Gastrocnemius medialis (tissue), 4 donors: ENCODE measurements at regions not wholly inside any gene's neighbourhood (a gene's known extent, or its start where the extent isn't known, plus 50 kb on each side); places are given as distances from the start of the nearest gene placed in this dataset.

Source experiments
- ATAC-seq, 2 donors: fragments of 150-250 bp; one replicate each; pipeline ENCODE4 v1.9.1; 2016
- DNase-seq, 2 donors: peaks; one replicate each; pipeline ENCODE4 v3.0.0-alpha.2; 2019
- H3K27ac ChIP-seq, 4 donors: fragments of 200-600 bp; sonication (generic); 1 replicate in 1 of 4; 2 replicates in 3 of 4; pipeline ENCODE4 v1.5.1; 2016 to 2018; ENCODE audit warnings: mild to moderate bottlenecking in 2 of 4, moderate library complexity in 1 of 4
- H3K27me3 ChIP-seq, 3 donors: fragments of 200-600 bp; sonication (generic) in 2 of 3; 1 replicate in 1 of 3; 2 replicates in 2 of 3; pipeline versions ENCODE4 v1.5.1 to v1.6.0; 2016 to 2019; ENCODE audit warnings: mild to moderate bottlenecking in 1 of 3, moderate library complexity in 1 of 3
- H3K36me3 ChIP-seq, 2 donors: fragments of 200-600 bp; sonication (generic) in 1 of 2; one replicate each; pipeline ENCODE4 v1.5.1; 2017 to 2018
- H3K4me1 ChIP-seq, 2 donors: fragments of 200-600 bp; sonication (generic) in 1 of 2; one replicate each; pipeline ENCODE4 v1.5.1; 2016 to 2017; ENCODE audit warnings: mild to moderate bottlenecking in 2 of 2
- H3K4me3 ChIP-seq, 4 donors: fragments of 200-600 bp; sonication (generic) in 3 of 4; 1 replicate in 1 of 4; 2 replicates in 3 of 4; pipeline ENCODE4 v1.5.1; 2016 to 2019; ENCODE audit warnings: mild to moderate bottlenecking in 2 of 4
- H3K9me3 ChIP-seq, 3 donors: fragments of 200-600 bp; sonication (generic) in 2 of 3; 1 replicate in 1 of 3; 2 replicates in 2 of 3; pipeline ENCODE4 v1.5.1; 2016 to 2019
- POLR2A ChIP-seq, 2 donors: fragments of 450-650 bp; IDR thresholded peaks; one replicate each; pipeline ENCODE4 v1.6.1; 2017; ENCODE audit warnings: antibody characterized with exemption in 2 of 2, mild to moderate bottlenecking in 2 of 2, moderate library complexity in 2 of 2
- in situ Hi-C, 4 donors: fragments of 200-750 bp; cut with MboI; loops; one replicate each; pipeline versions ENCODE4 v1.15.0 to v1.8.0; 2017; ENCODE audit warnings: low sequenced_read_pairs in 4 of 4
- intact Hi-C: fragments of 100-400 bp; cut with DNase I; formaldehyde crosslinking; loops from one replicate; pipeline ENCODE4 v1.15.1; 2023; ENCODE audit warnings: low total_unique reads
- TF ChIP-seq, protein P1 (sequence below), 5 experiments: fragments of 450-650 bp in 3 of 5; fragments of 200-600 bp in 2 of 5; sonication (generic) in 2 of 5; IDR thresholded peaks in 4 of 5; conservative IDR thresholded peaks in 1 of 5; 1 replicate in 4 of 5; 2 replicates in 1 of 5; pipeline ENCODE4 v1.5.1; 2016 to 2019; ENCODE audit warnings: antibody characterized with exemption in 5 of 5, mild to moderate bottlenecking in 3 of 5, moderate library complexity in 3 of 5

DNA sequence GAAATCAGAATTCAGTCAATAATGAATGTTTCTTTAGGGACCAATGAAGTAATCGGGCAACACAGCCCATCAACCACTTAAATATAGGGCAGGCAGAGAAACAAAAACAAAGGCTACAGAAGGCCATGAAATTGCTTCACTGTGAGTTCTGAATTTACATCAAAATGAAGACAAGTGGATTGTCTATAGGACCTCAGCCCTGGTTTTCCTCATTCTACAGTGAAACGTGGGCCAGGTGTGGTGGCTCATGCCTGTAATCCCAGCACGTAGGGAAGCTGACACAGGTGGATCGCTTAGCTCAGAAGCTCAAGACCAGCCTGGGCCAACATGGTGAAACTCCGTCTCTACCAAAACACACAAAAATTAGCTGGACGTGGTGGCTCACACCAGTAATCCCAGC lies 416.0 kb downstream of the KLF12 start:
- intact Hi-C loops: no loop called here
- ATAC-seq: no peak
- in situ Hi-C loops: loop anchor here (25.0 kb wide), 2 partner anchors 656 to 906 kb away; partner anchors contain the start of gene KLF5 (in 2 of the 4)
- Histone ChIP-seq H3K4me3 (no peak overlapping the region), H3K9me3 (no peaks in the 10 kb centered on the region), H3K4me1 (peaks cover 0 to 5% of the 10 kb centered on the region in 2 donors), H3K36me3 (peaks cover 0 to 14% of the 10 kb centered on the region in 2 donors), H3K27ac (no peak overlapping the region), H3K27me3 (no peaks in the 10 kb centered on the region)
- no peak for TF ChIP-seq POLR2A (IDR thresholded peaks at IDR 0.05)
- TF ChIP-seq, protein P1, sequence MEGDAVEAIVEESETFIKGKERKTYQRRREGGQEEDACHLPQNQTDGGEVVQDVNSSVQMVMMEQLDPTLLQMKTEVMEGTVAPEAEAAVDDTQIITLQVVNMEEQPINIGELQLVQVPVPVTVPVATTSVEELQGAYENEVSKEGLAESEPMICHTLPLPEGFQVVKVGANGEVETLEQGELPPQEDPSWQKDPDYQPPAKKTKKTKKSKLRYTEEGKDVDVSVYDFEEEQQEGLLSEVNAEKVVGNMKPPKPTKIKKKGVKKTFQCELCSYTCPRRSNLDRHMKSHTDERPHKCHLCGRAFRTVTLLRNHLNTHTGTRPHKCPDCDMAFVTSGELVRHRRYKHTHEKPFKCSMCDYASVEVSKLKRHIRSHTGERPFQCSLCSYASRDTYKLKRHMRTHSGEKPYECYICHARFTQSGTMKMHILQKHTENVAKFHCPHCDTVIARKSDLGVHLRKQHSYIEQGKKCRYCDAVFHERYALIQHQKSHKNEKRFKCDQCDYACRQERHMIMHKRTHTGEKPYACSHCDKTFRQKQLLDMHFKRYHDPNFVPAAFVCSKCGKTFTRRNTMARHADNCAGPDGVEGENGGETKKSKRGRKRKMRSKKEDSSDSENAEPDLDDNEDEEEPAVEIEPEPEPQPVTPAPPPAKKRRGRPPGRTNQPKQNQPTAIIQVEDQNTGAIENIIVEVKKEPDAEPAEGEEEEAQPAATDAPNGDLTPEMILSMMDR (IDR thresholded peaks at IDR 0.05 in 4 of 5, conservative IDR thresholded peaks at IDR 0.05 in 1 of 5): no peak
- DNase-seq: no peak

DNA sequence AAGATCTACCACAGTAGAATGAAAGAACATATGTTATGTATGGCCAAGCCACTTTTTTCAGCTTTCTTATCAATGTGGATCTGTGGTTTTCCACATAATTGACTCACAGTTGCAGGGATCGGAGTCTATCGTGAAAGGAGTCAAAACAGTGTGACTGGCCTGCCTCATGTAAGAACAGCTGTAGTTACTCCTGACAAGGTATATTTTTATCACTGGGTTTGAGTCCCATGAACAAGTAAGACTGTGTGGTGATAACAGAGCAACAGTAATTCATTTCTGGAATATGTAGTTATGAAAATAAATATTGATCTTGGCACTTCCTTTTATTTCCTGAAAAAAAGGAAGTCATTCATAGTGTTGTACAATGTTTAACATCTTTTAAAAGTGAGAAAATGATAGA lies 416.6 kb downstream of the KLF12 start:
- DNase-seq (no peak), ATAC-seq (no peak)
- intact Hi-C loops (no loop called here), in situ Hi-C loops (loop anchor here (25.0 kb wide), 2 partner anchors 655 to 905 kb away; partner anchors contain the start of gene KLF5 (in 2 of the 4))
- no peak overlapping the region for H3K27ac ChIP-seq
- no peaks in the 10 kb centered on the region for H3K9me3 ChIP-seq
- H3K36me3 ChIP-seq: peaks cover 0 to 14% of the 10 kb centered on the region in 2 donors
- peaks cover 0 to 5% of the 10 kb centered on the region in 2 donors for H3K4me1 ChIP-seq
- no peak overlapping the region for H3K4me3 ChIP-seq
- TF ChIP-seq POLR2A (IDR thresholded peaks at IDR 0.05): no peak
- TF ChIP-seq, protein P1 (IDR thresholded peaks at IDR 0.05 in 4 of 5, conservative IDR thresholded peaks at IDR 0.05 in 1 of 5): no peak
- no peaks in the 10 kb centered on the region for H3K27me3 ChIP-seq

DNA sequence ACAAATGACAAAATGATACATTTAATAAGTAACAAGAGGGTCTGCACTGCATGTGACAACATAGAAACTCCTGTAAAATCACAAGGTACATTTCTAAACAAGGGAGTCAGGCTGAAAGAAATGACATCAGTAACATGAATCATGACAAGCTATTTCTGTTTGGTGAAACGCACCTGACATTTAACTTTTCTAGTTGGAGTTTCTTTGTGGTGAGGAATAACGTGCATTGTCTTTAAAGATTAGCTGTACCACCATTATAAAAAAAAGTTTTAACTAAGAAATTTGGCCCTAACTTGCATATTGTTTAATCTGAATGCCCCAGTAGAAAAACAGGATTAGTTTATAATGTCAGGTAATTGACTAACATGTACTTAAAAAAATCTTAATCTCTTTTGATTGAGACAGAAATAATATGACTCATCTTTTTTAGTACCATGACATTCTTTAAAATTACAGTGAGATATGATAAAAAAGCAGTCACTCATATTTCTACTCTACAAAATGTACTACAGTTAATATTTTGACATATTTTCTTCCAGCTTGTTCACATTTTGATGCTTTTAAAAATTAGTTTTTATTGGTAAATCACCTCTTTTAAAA lies 418.2 kb downstream of the KLF12 start:
- intact Hi-C loops: no loop called here
- no peak for TF ChIP-seq POLR2A (IDR thresholded peaks at IDR 0.05)
- TF ChIP-seq, protein P1 (IDR thresholded peaks at IDR 0.05 in 4 of 5, conservative IDR thresholded peaks at IDR 0.05 in 1 of 5): no peak
- no peak overlapping the region for H3K27ac ChIP-seq
- H3K27me3 ChIP-seq: no peaks in the 10 kb centered on the region
- H3K36me3 ChIP-seq: peaks cover 0 to 14% of the 10 kb centered on the region in 2 donors
- DNase-seq (no peak), ATAC-seq (no peak)
- no peaks in the 10 kb centered on the region for H3K9me3 ChIP-seq
- no peak overlapping the region for H3K4me3 ChIP-seq
- H3K4me1 ChIP-seq: peaks cover 0 to 5% of the 10 kb centered on the region in 2 donors
- in situ Hi-C loops: loop anchor here (25.0 kb wide), 2 partner anchors 654 to 904 kb away; partner anchors contain the start of gene KLF5 (in 2 of the 4)

DNA sequence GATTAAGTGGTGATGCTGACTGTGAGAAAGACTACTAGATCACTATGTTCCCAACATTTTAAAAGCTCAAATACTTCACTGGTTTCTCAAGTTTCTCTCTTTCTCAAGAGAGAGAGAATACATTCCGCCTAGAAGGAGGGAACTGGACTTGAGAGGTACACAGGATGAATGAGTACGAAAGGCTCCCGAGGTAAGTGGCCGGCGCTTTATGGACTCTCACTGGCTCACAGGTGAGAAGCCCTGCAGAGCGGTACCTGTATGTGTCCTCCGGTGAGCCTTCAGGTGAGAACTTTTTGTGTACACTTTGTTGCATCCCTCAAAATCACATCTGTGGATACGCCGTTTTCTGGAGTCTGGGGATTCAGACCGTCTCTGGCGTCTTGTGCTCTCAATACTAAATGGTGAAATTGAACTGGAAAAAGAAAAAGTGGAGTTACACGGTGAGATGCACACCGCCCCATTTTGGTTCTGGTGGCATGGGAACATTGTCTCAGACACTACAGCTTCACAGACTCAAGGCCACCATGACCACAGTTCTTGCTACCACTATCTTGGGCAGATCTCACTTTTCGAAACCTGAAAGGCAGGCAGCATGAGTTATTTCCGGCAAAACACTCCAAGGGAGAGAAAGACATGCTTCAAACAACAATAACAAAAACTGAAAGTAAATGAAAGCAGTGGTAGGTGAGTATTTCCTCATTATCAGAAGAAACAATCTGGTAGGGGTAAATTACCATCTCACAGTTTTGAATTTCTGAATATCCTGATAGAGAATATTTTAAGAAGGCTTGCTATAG lies 418.9 kb downstream of the KLF12 start:
- intact Hi-C loops: no loop called here

More for the DNA sequence above, 418.9 kb downstream of the KLF12 start:
- Histone ChIP-seq H3K36me3 (peaks cover 0 to 14% of the 10 kb centered on the region in 2 donors), H3K4me3 (no peak overlapping the region), H3K4me1 (peaks cover 0 to 5% of the 10 kb centered on the region in 2 donors), H3K9me3 (no peaks in the 10 kb centered on the region), H3K27me3 (no peaks in the 10 kb centered on the region), H3K27ac (no peak overlapping the region)
- ATAC-seq: no peak
- in situ Hi-C loops: loop anchor here (25.0 kb wide), 2 partner anchors 653 to 903 kb away; partner anchors contain the start of gene KLF5 (in 2 of the 4)
- TF ChIP-seq, protein P1 (IDR thresholded peaks at IDR 0.05 in 4 of 5, conservative IDR thresholded peaks at IDR 0.05 in 1 of 5): no peak
- no peak for TF ChIP-seq POLR2A (IDR thresholded peaks at IDR 0.05)
- no peak for DNase-seq
